ENCODE measurements at regions not wholly inside any gene's neighbourhood (a gene's known extent, or its start where the extent isn't known, plus 50 kb on each side); places are given as distances from the start of the nearest gene placed in this dataset.

- H2BK5ac ChIP-seq (ENCODE audit: low read depth, low read length) = no peak overlapping the region
- no peak overlapping the region for H3K4me2 ChIP-seq (ENCODE audit: insufficient read depth in 1 of 2, low read depth in 2 of 2, low read length in 2 of 2)
- no peaks in the 10 kb centered on the region for H3K4me1 ChIP-seq (replicated peaks in 1 of 4; ENCODE audit: control insufficient read depth in 3 of 4, insufficient read depth in 4 of 4, low read length in 3 of 4)
- no peak overlapping the region for H4K5ac ChIP-seq (ENCODE audit: insufficient read length, low read depth, low read length)
- H3K27ac ChIP-seq (ENCODE audit: low read depth, low read length) = no peak overlapping the region
- H4K8ac ChIP-seq (ENCODE audit: extremely low read depth, insufficient read depth, low read length) = no peak overlapping the region
- no peaks in the 10 kb centered on the region; a peak in 1 of 8 replicates for H3K36me3 ChIP-seq (ENCODE audit: control insufficient read depth in 2 of 4, insufficient read depth in 4 of 4, low read length in 3 of 4)
- H2BK20ac ChIP-seq (ENCODE audit: low read length) = no peak overlapping the region
- H3K14ac ChIP-seq (ENCODE audit: insufficient read length) = no peak overlapping the region
- no peak overlapping the region for H3K18ac ChIP-seq (ENCODE audit: extremely low read depth, low read length)
- no peak overlapping the region for H2BK12ac ChIP-seq (ENCODE audit: low read depth, low read length)
- FAIRE-seq (no peak), DNase-seq (ENCODE audit: low read depth in 1 of 2, low spot score in 2 of 2) (no peak)
- H3K56ac ChIP-seq (replicated peaks; ENCODE audit: insufficient read length, low read depth, low read length) = no peak overlapping the region
- H3K79me2 ChIP-seq (ENCODE audit: control insufficient read depth in 1 of 2, insufficient read depth in 2 of 2, low read length in 2 of 2) = no peaks in the 10 kb centered on the region
- no peak overlapping the region for H3K4me3 ChIP-seq (ENCODE audit: extremely low read depth in 1 of 4, insufficient read depth in 2 of 4, low read depth in 3 of 4, low read length in 4 of 4)
- ChIA-PET POLR2A (ENCODE audit: partially characterized antibody) (no interaction called here), CTCF (ENCODE audit: partially characterized antibody) (interaction anchor here (0.5 to 1.1 kb wide), 2 partner anchors 11 to 62 kb away, joined by 3 to 4 read pairs; no protein-coding TSS in a partner anchor)
- no peaks in the 10 kb centered on the region for H3K79me1 ChIP-seq (ENCODE audit: low read depth, low read length)
- H3K23me2 ChIP-seq (ENCODE audit: low read depth, low read length) = no peaks in the 10 kb centered on the region
- no peak overlapping the region for H2AK5ac ChIP-seq (ENCODE audit: low read depth, low read length)
- H2BK15ac ChIP-seq (ENCODE audit: low read length) = no peak overlapping the region
- no peak overlapping the region for H2BK120ac ChIP-seq (replicated peaks; ENCODE audit: low read depth, low read length)
- no peak overlapping the region for H2AFZ ChIP-seq (ENCODE audit: low read length)
- peaks cover 0 to 9% of the 10 kb centered on the region in 2 experiments; a peak in 1 of 4 replicates for H3K9me3 ChIP-seq (ENCODE audit: insufficient read depth in 2 of 2, low read depth in 1 of 2, low read length in 1 of 2)
- H3K23ac ChIP-seq (ENCODE audit: insufficient read length) = no peak overlapping the region
- TF ChIP-seq ZNF274 (IDR thresholded peaks at IDR 0.05; ENCODE audit: borderline replicate concordance, extremely low read depth, low read length) (no peak), SP1 (IDR thresholded peaks at IDR 0.05; ENCODE audit: low read depth, low read length) (no peak), POLR2A (IDR thresholded peaks at IDR 0.05; ENCODE audit: control extremely low read depth in 1 of 2, low read depth in 2 of 2, low read length in 2 of 2) (no peak), POU5F1 (IDR thresholded peaks at IDR 0.05; ENCODE audit: low read depth, low read length) (no peak), RAD21 (IDR thresholded peaks at IDR 0.05 in 1 of 2, conservative IDR thresholded peaks at IDR 0.05 in 1 of 2; ENCODE audit: low read depth in 2 of 2, low read length in 2 of 2) (no peak), E2F6 (IDR thresholded peaks at IDR 0.05) (no peak)
- TF ChIP-seq, protein P1, sequence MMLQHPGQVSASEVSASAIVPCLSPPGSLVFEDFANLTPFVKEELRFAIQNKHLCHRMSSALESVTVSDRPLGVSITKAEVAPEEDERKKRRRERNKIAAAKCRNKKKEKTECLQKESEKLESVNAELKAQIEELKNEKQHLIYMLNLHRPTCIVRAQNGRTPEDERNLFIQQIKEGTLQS (IDR thresholded peaks at IDR 0.05; ENCODE audit: insufficient read depth, low read depth, low read length) = no peak
- H4K91ac ChIP-seq (replicated peaks; ENCODE audit: insufficient read length, low read length) = no peak overlapping the region
- H3K4ac ChIP-seq (replicated peaks; ENCODE audit: insufficient read length, low read depth, low read length) = no peak overlapping the region
- no peaks in the 10 kb centered on the region for H4K20me1 ChIP-seq (replicated peaks in 1 of 2; ENCODE audit: control insufficient read depth in 1 of 2, insufficient read depth in 2 of 2, low read length in 2 of 2)
- H3K27me3 ChIP-seq (replicated peaks in 1 of 4; ENCODE audit: control insufficient read depth in 3 of 4, extremely low read depth in 1 of 4, insufficient read depth in 3 of 4, low read length in 3 of 4) = peaks cover 0 to 1% (median 0%) of the 10 kb centered on the region in 4 experiments; a peak in 1 of 7 replicates
- H3K9ac ChIP-seq (replicated peaks in 1 of 4; ENCODE audit: extremely low read depth in 1 of 4, low read depth in 3 of 4, low read length in 3 of 4) = no peak overlapping the region
Measured at GRCh38 chr15:39053480-39053879, 488.9 kb upstream of the RASGRP1 start.
